MM.1S (cell line): ENCODE measurements at regions not wholly inside any gene's neighbourhood (a gene's known extent, or its start where the extent isn't known, plus 50 kb on each side); places are given as distances from the start of the nearest gene placed in this dataset.

Experiments
- EZH2 ChIP-seq: fragments of 300-600 bp; sonication (generic); optimal IDR thresholded peaks from 2 replicates; pipeline ENCODE3; 2017; ENCODE audit warnings: low read depth, mild to moderate bottlenecking, antibody characterized with exemption, low read length, mixed read lengths
- TF ChIP-seq, protein P1 (sequence below): fragments of 300-600 bp; sonication (generic); IDR thresholded peaks from 2 replicates; pipeline ENCODE4 v1.5.1; 2016; ENCODE audit warnings: antibody characterized with exemption, low read length, mixed read lengths

DNA sequence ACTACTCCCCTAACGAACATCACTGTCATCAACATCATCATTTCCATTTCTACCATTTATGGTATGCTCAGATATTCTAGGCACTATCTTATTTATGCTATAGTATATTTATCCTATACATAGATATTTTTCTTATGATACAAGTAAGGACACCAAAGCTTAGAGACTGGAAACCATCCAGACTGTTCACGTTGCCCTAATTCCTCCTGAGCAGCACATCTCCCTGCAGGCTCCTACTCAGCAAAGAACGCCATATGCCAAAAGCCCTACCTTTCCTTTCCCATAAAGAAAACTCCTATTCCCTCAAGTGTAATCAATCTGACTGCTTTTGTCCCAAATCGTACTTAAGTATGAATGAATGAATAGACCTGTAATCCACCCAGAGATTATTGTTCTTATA is 247.0 kb downstream of the PRELID2 start:
- TF ChIP-seq, protein P1, sequence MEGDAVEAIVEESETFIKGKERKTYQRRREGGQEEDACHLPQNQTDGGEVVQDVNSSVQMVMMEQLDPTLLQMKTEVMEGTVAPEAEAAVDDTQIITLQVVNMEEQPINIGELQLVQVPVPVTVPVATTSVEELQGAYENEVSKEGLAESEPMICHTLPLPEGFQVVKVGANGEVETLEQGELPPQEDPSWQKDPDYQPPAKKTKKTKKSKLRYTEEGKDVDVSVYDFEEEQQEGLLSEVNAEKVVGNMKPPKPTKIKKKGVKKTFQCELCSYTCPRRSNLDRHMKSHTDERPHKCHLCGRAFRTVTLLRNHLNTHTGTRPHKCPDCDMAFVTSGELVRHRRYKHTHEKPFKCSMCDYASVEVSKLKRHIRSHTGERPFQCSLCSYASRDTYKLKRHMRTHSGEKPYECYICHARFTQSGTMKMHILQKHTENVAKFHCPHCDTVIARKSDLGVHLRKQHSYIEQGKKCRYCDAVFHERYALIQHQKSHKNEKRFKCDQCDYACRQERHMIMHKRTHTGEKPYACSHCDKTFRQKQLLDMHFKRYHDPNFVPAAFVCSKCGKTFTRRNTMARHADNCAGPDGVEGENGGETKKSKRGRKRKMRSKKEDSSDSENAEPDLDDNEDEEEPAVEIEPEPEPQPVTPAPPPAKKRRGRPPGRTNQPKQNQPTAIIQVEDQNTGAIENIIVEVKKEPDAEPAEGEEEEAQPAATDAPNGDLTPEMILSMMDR = no peak
- no peak for TF ChIP-seq EZH2
